ENCODE measurements at regions not wholly inside any gene's neighbourhood (a gene's known extent, or its start where the extent isn't known, plus 50 kb on each side); places are given as distances from the start of the nearest gene placed in this dataset.

DNA sequence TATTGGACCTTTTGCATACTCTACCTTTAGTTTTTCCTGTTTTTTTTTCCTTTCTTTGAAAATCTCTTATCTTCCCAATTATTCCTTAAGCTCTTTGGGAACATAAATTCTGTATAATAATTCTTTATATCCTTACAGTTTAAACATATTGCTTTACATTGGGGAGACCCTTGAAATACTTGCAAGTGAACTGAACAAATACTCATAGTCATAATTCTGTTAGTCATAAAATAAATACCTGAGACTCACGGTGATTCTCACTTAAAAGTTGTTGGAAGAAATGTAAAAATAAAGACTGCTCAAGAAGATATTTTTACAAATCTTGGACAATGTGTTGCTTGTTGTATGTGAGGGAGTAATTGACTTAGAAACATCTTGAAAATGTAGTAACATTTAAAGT lies 515.2 kb upstream of the POT1 start:
- TF ChIP-seq, protein P1, sequence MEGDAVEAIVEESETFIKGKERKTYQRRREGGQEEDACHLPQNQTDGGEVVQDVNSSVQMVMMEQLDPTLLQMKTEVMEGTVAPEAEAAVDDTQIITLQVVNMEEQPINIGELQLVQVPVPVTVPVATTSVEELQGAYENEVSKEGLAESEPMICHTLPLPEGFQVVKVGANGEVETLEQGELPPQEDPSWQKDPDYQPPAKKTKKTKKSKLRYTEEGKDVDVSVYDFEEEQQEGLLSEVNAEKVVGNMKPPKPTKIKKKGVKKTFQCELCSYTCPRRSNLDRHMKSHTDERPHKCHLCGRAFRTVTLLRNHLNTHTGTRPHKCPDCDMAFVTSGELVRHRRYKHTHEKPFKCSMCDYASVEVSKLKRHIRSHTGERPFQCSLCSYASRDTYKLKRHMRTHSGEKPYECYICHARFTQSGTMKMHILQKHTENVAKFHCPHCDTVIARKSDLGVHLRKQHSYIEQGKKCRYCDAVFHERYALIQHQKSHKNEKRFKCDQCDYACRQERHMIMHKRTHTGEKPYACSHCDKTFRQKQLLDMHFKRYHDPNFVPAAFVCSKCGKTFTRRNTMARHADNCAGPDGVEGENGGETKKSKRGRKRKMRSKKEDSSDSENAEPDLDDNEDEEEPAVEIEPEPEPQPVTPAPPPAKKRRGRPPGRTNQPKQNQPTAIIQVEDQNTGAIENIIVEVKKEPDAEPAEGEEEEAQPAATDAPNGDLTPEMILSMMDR (IDR thresholded peaks at IDR 0.05; ENCODE audit: low read depth, low read length, poor library complexity, severe bottlenecking) = no peak
- TF ChIP-seq EZH2phosphoT487 (IDR thresholded peaks at IDR 0.05; ENCODE audit: borderline replicate concordance, low read length) = no peak

Measured in DOHH2 (cell line).